ENCODE measurements at regions not wholly inside any gene's neighbourhood (a gene's known extent, or its start where the extent isn't known, plus 50 kb on each side); places are given as distances from the start of the nearest gene placed in this dataset.

DNA sequence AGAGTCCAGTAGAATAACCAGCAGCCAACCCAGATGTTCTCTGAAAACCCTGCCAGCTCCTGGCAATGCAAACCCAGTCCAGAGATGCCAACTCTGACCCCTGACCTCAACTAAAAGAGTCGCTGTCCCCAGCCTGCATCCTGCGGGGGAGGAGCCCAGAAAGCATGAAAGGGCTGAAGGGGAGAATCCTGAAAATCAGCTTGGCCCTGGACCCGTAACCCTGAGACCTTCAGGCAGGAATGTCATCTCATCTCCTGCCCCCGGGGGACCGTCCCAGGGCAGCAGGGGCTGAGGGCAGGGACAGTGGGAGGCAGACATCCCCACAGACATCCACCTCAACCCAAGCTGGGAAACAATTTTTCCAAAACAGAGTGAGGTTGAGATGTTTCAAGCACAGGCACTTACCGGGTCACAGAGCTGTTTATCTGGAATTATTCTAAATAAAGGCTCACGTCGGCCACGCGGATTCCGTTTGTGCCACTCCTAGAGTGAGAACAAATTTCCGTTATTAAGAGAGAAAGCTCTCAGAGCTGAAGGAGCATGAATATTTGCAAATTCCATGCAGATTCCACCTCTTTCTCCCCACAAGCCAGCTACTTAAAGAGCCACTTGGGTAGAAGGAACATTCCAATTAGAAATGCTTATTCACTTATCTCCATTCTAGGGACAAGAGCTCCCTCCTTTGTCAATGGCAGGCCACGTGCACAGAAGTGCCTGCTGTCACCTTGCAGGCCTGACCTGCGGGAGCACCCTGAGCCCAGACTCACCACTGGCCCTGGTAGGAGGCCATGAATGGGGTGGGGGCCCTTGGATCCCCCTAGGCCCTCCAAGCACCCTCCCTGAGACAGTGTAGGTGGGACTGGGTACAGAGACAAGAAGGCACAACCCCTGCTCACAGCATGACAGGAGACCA, 240.1 kb downstream of the NPHP4 start:
- TF ChIP-seq, protein P1, sequence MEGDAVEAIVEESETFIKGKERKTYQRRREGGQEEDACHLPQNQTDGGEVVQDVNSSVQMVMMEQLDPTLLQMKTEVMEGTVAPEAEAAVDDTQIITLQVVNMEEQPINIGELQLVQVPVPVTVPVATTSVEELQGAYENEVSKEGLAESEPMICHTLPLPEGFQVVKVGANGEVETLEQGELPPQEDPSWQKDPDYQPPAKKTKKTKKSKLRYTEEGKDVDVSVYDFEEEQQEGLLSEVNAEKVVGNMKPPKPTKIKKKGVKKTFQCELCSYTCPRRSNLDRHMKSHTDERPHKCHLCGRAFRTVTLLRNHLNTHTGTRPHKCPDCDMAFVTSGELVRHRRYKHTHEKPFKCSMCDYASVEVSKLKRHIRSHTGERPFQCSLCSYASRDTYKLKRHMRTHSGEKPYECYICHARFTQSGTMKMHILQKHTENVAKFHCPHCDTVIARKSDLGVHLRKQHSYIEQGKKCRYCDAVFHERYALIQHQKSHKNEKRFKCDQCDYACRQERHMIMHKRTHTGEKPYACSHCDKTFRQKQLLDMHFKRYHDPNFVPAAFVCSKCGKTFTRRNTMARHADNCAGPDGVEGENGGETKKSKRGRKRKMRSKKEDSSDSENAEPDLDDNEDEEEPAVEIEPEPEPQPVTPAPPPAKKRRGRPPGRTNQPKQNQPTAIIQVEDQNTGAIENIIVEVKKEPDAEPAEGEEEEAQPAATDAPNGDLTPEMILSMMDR (IDR thresholded peaks at IDR 0.05; ENCODE audit: control insufficient read depth, insufficient read depth, low read depth, low read length, missing control alignments), result no peak
- DNase-seq (ENCODE audit: low read depth), result no peak
- no peak overlapping the region for H3K4me3 ChIP-seq (ENCODE audit: control insufficient read depth, low read depth, low read length)

DNA sequence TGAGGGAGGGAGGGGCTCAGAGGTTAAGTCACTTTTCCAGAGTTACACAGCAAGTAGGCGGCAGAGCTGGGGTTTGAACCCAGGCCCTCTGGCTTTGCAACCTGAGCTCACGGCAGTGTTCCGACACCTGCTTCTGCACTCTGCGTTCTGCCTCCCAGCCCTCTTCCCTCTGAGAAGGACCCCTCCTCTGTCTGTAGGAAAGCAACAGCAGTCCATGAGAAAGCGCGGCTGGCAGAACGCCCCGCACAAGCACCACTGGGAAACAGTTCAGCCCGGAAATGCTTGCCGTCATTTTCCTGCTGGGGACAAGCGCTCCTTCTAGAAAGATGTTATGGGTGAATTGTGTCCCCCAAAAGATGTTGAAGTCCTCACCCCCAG, 241.1 kb downstream of the NPHP4 start:
- TF ChIP-seq, protein P1 (IDR thresholded peaks at IDR 0.05; ENCODE audit: control insufficient read depth, insufficient read depth, low read depth, low read length, missing control alignments), result no peak
- no peak for DNase-seq (ENCODE audit: low read depth)
- H3K4me3 ChIP-seq (ENCODE audit: control insufficient read depth, low read depth, low read length), result no peak overlapping the region

DNA sequence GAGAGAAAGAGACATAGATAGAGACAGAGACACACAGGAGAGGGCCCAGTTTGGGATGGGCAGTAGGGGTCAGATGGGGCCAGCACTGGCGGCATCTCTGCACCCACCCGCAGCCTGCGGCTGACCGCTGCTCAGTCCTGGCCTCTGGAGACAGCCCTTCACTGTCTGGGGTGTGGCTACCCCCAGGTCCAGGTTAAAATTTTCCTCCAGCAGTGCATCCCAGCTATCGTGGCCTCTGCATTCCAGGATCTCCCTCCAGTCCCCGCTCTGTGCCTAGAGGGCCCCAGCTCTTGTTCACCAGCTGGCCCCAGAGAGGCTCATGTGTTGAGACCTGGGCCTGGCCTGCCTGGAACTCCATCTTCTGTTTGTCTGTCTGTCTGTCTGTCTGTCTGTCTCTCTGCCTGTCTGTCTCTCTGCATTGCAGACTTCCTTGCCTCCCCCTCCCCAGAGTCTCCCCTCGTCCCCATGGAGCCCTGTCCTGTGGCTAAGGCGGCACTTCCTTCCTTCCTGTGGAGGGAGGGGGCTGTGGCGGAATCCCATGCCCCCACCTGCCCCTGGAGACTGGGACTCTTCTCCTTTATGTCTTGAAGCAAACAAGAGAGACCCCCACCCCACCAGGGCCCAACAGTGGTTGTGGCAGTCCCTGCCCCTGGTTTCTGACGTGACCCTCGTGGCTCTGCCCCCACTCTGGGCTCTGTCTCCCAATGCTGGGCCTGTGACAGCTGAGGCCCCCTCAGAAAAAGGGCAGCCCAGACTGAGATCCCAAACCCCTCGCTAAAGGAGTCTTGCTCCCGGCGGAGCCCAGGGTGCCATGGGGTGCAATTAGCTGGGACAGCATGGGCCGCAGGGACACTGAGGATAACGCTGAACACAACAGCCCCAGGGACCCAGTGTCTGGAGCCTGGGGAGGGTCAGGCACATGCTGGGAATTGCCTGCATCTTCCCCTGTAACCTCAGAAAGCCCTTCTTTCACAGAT, 241.8 kb downstream of the NPHP4 start:
- TF ChIP-seq, protein P1 (IDR thresholded peaks at IDR 0.05; ENCODE audit: control insufficient read depth, insufficient read depth, low read depth, low read length, missing control alignments), result no peak
- DNase-seq (ENCODE audit: low read depth), result no peak
- H3K4me3 ChIP-seq (ENCODE audit: control insufficient read depth, low read depth, low read length), result no peak overlapping the region

DNA sequence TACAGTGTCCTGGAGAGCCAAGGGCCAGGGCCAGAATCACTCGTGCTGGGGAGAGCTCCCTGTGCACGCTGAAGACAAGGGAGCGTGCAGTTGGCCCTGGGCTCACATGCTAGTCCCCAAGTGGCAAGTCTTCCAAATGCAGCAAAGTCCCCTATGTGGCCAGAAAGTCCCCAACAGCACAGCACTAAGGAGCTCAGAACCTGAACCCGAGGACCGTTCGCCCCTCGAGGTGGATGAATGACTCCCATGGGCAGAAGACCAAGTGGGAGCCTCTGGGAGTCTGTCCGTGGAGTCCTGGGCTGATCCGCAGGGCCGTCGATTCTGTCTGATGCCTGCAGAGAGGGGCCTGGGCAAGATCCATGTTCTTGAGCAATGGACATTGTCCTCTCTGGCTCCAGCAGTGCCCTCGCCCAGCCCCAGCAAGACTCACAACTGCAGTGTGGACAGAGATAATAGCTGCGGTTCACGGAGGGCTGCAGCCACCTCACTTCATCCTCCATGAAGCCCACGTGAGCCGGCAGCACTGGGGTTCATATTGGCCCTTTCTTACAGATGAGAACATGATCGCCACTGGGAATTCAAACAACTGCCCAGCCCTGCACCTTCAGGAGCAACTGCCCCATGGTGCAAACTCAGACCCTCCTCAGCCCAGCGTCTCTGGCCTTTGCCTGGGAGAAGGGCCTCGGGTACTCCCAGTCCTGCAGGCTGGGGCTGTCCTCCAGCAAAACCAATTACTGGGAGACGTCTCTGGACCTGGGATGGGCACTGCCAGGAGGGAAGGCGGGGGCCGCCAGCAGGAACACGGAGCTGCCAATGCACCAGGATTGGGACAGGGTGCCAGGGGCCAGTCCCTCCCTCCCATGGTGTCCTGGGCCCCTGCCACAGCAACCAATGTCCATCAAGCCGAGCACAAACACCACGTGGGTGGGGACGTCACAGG, 243.7 kb downstream of the NPHP4 start:
- H3K4me3 ChIP-seq (ENCODE audit: control insufficient read depth, low read depth, low read length), result no peak overlapping the region
- no peak for DNase-seq (ENCODE audit: low read depth)
- TF ChIP-seq, protein P1 (IDR thresholded peaks at IDR 0.05; ENCODE audit: control insufficient read depth, insufficient read depth, low read depth, low read length, missing control alignments), result no peak

DNA sequence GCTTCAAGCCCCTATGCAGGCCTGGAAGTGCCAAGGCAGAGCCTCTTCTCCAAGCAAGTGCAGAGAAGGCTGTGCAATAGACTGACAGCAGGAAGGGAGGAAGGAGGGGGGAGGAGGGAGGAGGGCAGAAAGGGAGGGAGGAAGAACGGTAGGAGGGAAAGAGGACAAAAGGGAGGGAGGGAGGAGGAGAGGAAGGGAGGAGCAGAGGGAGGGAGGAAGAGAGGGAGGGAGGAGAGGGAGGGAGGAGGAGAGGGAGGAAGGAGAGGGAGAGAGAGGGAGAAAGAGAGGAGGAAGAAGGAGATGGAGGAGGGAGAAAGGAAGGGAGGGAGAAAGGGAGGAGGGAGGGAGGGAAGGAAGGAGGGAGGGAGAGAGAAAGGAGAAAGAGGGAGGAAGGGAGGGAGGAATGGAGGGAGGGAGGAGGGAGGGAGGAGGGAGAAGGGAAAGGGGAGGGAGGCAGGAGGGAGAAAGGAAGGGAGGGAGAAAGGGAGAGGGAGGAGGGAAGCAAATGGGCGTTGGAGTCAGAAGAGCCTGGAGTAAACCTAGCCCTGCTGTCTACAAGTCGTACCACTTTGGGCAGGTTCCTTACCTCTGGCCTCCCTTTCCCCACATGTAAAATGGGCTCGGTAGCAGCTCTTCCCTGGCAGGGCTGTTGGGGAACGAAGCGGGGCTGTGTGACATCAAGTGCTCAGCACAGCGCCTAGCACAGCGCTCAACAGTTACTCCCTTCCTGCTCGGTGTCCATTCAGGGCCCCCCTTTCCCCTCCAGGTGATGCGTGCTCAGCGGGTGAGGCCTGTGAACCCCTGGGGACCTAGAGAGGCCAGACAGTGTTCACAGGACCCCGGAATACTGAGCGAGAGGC, 244.6 kb downstream of the NPHP4 start:
- TF ChIP-seq, protein P1 (IDR thresholded peaks at IDR 0.05; ENCODE audit: control insufficient read depth, insufficient read depth, low read depth, low read length, missing control alignments), result no peak
- H3K4me3 ChIP-seq (ENCODE audit: control insufficient read depth, low read depth, low read length), result no peak overlapping the region
- no peak for DNase-seq (ENCODE audit: low read depth)
